Glomerular endothelial cell (primary cell): ENCODE measurements at regions not wholly inside any gene's neighbourhood (a gene's known extent, or its start where the extent isn't known, plus 50 kb on each side); places are given as distances from the start of the nearest gene placed in this dataset.
"Not testable (repeated sequence)": the region's sequence is repeated elsewhere in the genome, so short reads cannot be mapped to it uniquely, and the experiment has no call there.

Experiments
- DNase-seq: peaks from one replicate; pipeline ENCODE4 v3.0.0-alpha.2; 2011; ENCODE audit warnings: low read depth, low spot score; ENCODE audit errors: extremely low read depth

DNA sequence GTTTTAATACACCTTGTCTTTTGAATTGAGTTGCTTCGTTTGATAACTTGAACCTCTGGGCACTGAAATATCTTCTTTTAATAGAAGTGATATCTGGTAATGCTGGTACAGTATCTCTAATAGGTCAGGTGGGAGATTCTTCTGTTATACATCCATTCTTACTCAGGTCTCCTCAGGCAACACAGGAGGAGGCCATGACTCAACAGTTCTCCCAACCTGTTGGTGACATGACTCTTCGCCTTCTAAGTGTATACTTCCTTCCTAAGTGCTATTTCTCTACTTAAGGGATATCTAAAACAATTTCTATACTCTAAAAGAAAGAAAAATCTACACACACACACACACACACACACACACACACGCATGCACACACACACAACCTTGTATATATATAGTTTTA is 509.1 kb downstream of the PCNX1 start:
- no peak for DNase-seq

DNA sequence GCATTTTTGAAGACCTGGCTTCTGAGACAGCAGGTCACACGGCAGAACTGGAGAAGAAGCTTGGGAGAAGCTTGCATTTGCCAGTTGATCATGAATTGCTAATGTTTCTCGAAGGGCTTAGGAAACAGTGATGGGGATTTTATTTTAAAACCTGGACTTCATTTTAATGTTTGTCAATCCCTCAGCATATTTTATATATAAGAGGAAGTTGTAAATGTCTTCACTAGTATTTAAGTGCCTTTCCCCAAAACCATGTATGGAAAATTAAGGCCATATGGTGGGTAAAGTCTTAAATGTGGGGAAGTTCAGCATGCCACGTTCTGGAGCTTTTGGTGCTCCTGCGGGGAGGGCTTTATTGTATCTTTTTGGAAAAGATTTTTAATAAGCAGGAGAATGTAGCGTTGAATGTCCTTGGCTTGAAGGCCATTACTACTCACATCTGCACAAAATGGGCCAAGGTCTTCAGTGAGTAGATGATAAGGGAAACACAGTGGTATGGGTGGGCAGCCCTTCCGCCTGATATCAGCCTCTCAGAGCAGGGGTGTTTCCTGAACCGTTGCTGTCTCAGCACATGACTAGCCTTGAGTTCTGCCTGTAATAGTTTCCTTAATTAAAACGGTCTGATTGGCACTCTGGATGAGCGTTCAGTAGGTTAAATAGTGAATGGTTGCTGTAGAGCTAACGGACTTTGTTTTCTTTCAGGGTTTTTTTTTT is 511.4 kb downstream of the PCNX1 start:
- no peak for DNase-seq

DNA sequence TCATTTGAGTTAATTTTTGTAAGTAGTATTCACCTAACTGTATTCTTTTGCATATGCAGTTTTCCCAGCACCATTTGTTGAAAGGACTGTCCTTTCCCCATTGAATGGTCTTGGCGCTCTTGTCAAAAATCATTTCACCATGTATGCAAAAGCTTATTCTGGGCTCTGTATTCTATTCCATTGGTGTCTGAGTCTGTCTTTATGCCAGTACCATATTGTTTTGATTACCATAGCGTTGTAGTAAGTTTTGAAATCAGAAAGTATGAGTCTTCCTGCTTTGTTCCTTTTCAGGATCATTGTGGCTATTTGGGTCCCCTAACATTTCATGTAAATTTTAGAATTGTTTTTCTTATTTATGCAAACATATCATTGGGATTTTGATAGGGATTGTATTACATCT is 508.7 kb upstream of the RGS6 start:
- DNase-seq = no peak

DNA sequence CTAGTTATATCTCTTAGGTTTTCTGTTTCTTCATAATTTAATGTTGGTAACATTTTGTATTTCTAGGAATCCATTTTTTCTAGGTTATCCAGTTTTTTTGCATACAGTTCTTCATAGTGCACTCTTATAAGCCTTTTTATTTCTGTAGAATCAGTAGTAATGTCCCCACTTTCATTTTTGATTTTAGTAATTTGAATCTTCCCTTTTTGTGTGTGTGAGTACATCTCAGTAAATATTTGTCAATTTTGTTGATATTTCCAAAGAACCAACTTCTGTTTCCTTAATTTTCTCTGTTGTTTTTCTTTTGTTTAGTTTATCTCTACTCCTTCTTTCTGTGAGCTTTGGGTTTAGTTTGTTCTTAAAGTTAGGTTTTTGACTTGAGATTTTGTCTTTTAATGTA is 507.3 kb upstream of the RGS6 start:
- no peak for DNase-seq

DNA sequence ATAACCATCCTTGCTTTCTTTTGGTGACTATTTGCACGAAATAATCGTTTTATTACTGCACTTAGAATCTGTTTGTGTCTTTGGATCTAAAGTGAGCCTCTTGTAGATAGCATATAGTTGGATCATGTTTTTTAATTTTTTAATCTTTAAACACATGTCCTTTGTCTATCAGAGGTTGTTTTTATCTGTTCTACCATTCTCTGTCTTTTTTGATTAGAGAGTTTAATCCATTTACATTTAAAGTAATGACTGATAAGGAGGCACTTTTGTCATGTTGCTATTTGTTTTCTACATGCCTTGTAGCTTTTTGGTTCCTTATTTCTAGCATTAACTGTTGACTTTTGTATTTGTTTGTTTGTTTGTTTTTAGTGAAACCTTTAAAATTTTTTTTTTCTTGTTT is 506.2 kb upstream of the RGS6 start:
- DNase-seq = no peak

DNA sequence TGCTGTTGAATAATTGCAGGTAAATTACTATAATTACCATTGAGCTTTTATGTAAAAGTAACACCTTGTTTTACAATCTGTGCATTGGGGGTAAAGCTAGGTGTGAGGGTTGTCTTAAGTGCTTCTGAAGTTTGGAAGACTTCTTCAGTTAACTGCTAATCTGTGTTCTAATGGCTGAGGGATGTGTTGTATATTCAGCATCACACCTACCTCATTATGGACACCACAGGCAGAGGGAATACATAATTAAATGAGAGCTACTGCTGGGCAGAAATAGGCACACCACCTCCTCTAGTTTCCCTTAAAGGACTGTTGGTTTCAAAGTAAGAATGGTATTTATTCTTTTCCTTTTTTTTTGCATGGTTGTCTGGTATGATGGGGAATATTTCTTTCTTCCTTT is 502.3 kb upstream of the RGS6 start:
- DNase-seq = no peak

DNA sequence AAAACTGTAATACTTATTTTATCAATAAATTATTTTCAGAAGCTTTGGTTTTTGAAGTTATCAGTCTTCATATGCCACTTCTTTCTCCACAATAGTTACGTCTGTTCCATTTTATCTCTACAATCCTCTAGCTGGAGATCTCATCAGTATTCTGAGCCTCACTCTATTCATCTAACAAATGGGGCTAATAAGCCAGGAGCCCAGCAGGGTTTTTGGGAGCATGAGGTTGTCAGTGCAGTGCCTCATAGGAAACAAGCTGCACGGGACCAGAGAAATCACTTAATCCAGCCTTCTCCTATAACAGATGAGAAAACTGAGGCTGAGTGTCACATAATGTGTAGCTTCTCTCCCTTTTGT is 501.9 kb upstream of the RGS6 start:
- DNase-seq = no peak

DNA sequence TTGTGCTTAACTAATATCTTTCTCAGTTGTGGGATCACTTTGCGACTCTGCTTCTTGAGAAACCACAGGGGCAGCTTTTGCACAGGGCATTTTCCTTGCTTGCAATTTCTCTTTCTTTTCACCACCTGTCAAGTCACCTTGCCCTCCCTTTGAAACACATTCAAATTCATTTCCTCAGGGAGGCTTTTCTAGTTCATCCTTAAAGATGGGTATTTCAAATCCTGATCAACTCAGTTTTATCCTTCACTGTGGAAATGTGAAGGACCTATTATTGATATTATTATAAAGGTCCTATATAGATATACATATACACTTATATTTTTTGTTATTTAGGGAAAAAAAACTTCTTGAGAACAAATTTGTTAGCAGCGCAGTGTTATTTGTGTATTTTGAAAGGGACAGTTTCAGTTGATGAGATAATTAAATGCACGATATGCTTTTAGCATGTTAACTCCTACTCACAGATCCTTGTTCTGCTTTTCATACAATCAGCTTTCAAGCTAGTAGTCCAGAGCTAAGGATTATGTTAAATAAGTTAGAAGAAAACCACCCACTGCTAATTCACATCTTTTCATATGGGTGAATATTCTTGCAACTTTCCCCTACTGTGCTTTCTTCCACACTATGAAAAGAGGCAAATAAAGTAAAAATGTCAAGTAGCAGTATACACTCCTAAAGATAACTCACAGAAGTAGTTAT is 501.4 kb upstream of the RGS6 start:
- no peak for DNase-seq

DNA sequence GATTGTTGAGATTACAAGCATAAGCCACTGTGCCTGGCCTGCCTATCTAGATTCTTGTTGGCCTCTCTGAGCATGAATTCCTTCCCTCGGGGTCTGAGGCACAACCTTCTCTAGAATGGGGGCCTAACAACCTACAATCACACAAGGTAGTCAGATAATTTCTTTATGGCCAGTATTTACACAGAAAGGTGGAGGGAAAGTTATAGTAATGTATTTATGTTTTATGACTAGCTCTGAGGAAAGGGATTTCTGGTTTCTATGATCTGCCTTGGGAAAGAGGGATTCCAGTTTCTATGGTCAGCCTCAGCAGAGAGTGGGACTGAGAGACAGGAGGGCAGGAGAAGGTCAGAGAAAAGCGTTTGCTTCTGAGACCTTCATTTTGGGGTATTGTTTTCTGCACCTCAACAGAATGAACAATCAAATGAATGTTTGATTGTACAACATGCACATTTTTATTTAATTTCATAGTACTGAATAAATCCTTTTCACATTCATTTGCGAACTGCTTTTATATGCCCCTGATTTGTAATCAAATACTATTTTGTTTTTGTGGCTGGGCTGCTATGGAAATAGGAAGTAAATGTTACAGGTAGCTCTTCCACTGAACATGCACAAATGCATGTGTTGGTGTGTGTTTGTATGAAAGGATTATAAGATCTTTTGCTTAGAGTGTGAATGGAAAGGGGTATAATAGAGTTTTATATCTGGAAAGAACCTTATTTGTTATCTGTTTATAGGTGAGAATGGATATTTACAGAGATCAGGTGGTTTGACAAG is 499.7 kb upstream of the RGS6 start:
- no peak for DNase-seq

DNA sequence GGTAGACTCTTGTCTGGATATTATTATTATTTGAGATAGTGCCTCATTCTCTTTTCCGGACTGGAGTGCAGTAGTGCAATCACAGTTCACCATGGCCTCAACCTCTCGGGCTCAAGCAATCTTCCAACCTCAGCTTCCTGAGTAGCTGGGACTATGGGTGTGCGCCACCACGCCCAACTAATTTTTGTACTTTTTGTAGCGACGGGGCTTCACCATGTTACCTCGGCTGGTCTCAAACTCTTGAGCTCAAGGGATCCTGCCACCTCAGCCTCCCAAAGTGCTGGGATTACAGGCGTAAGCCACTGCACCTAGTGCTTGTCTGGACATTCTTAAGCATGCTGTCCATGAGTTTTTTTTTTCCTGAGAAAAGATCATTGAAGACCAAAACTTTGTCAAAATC is 498.9 kb upstream of the RGS6 start:
- DNase-seq = no peak

DNA sequence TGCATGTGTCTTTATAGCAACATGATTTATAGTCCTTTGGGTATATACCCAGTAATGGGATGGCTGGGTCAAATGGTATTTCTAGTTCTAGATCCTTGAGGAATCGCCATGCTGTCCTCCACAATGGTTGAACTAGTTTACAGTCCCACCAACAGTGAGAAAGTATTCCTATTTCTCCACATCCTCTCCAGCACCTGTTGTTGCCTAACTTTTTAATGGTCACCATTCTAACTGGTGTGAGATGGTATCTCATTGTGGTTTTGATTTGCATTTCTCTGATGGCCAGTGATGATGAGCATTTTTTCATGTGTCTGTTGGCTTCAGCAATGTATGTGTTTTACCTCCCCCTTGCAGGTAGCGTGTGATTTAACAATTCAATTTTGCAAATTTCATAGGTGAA is 496.6 kb upstream of the RGS6 start:
- not testable (repeated sequence) for DNase-seq

DNA sequence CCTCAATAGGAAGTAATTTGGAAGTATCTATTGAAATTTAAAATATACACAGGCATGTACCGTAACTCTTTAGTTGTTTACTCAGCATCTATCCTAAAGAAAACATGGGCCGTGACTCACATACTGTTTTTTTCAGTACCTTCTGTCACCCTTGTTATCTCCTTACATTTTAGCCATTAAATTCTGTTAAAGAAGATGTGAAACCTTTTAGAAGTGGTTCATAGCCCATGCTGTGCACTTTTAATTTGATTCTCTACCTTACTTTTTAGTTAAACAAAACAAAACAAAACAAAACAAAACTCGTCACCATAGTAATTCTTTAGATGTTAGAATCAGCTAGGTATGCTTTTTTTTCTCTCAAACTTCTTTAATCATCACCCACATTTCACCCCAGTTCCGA is 494.4 kb upstream of the RGS6 start:
- no peak for DNase-seq

DNA sequence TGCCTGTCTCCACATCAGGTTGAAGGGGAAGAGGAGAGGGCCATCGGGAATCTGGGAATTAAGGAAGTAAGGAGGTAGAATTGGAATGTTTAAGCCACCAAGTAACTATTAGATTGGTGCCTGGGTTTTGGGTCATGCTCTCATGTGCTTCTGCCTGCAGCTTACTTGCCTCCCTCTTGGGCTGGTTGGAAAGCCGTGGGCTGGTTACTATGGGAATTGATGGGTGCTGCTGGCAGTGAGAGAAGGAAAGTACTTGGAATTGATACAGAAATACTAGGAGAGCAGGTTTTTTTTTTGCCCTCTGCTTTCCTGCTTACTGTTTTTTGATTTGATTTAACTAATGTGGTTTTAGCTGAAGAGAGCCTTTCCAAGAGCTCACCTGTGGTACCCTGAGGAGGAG is 493.5 kb upstream of the RGS6 start:
- DNase-seq = no peak

DNA sequence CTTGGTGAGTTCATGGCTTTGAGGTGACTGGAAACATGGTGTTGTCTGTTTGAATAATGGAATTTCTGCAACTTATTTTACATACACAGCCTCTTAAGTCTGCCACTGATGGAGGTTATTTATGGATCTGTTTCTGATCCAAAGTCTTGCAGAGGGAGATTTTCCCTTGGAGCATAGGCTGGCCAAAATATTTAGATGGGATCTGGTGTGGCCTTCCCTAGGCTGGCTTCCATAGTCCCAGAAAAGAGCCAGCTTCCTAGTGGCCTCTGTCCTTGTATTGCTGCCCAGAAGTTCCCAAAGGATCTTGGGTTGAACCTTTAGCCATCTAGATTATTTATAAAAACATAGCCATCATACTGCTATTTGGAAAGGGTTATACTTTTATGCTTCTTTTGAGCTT is 491.1 kb upstream of the RGS6 start:
- DNase-seq = no peak

DNA sequence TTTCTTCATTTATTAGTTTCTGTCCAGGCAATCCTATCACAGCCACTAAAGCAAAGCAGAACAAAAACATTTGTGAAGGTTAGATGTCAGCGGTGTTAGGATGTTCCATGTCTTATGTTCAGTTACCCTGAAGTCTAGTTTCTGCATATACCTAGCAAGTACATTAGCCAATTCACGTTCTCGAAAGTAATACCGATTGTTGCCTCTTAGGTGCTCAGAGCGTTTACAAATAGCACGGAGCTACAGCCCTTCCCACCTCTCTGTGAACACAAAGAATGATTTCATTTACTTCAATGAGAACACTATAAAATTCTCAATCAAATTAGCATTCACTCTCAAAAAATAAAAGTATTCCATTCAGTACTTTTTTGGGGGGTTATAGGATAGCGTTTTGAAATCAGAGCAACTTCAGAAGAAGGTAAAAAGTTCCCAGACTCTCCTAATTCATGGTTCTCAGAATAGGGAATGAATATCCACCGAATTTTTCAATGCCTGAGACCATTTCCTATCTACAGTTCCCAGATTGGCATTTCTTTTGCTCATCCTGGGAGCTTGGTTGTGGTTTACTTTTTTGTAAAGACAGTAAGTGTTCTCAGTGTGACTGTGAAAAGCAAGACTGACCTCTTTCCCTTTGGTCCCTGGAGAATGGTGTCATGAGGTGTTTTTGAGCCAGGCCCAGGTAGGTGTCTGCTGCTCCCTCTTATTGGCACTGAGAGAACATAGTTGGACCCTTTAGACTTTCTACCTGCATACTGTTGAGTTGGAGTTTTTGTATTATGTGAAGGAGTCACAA is 488.0 kb upstream of the RGS6 start:
- DNase-seq = no peak

DNA sequence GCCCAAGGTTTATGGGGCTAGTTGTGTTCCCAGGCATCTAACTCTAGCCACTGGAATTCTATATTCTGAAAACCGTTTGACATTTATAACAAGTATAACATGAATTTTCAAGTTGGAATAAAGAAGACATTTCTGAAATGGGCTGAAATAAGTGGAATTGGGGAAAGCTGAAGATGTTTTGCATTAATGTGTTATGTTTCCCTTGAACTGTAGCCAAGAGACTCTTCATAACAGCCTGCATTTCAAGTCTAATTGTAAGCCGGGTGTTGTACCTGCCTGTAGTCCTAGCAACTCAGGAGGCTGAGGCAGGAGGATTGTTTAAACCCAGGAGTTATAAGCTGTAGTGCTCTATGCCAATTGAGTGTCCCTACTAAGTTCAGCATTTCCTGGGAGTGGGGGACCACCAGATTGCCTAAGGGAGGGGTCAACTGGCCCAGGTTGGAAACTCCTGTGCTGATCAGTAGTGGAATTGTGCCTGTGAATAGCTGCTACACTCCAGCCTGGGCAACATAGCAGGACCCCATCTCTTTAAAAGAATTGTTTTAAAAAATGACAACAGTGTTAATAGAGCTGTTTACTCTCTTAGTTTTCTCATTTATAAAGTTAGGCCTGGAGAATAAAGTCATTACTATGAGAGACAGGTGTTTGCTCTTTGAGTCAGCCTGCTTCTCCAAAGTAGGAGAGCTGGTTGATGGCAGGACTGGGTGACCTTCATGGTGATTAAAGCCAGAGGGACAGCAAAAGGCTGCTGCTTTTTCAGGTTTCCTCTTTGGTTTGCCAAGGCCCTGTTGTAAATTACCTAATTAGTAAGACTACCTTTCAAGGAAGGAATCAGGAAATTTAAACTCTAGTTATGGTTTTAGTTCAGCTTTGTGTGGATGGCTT is 483.6 kb upstream of the RGS6 start:
- no peak for DNase-seq

DNA sequence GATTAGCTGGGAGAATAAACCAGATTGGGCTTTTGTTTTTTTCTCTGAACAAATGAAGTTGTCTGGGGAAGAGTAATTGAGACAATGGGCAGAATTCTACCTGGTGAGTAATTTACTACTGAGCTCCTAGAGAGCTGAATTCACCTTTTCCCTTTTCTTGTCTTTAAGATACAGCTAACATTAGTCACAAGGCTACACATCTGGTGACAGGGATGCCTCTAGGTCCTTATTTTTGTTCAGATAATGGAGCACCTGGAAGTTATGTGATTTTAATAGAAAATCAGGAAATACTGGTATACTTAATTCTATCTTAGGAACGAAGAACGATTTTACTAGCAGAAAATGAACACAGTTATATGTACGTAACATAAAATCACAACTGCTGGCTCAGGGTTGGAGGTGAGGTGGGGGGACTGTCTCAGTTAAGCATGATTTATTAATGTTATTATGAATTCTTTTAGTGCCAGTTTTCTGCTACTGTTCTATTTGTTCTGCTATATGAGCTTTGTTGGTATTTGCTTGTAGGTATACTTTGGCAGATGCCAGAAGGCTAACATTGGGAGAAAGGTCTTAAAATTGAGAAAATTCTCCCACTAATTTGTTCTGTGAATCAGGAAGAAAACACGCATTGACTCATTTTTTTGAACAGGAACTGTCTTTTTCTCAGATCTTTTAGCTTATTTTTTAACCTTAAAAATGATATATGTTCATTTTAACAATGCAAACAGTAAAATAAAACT is 482.7 kb upstream of the RGS6 start:
- no peak for DNase-seq

DNA sequence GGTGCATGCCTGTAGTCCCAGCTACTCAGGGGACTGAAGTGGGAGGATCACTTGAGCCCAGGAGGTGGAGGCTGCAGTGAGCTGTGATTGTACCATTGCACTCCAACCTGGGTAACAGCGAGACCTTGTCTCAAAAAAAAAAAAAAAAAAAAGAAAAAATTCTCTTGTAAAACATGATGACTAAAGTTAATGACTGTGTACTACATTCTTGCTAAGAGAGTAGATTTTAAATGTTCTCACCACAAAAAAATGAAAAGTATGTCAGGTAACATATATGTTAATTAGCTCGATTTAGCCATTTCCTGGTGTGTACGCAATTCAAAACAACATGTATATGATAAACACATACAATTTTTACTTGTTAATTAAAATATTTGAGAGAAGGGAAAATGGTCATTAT is 480.7 kb upstream of the RGS6 start:
- DNase-seq = no peak

DNA sequence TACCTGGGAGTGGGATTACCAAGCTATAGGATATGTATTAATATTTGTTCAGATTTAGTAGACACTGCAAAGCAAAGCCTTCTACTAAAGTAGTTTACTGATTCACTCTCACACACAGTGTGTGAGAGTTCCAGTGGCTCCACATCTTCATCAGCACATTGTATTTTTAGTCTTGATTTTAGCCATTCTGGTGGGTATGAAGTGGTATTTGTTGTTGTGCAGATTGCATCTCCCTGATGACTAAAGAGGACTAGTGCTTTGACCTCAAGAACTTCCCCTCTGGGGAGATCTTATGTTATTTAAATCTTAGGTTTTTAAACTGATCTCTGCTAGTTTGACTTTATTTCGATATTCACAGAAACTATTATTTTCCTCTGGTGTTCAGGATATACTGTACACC is 479.7 kb upstream of the RGS6 start:
- DNase-seq = no peak

DNA sequence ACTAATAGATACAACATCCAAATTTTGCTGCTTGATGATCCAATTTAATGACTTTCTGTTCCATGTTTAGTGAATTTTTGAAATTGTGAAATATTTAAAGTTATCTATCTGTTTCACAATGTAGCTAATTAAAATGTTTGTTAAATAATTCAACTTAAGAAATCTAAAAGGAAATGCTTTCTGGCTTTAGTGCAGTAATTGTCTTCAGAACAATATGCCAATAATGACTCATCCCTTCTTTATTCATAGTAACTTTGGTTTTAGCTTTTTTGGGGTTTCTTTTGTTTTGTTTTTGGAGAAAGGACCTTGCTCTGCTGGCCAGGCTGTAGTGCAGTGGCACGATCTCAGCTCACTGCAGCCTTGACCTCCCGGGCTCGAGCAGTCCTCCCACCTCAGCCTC is 479.2 kb upstream of the RGS6 start:
- DNase-seq = no peak
